NCI-H1436 (cell line): ENCODE measurements at regions not wholly inside any gene's neighbourhood (a gene's known extent, or its start where the extent isn't known, plus 50 kb on each side); places are given as distances from the start of the nearest gene placed in this dataset.
"Not testable (repeated sequence)": the region's sequence is repeated elsewhere in the genome, so short reads cannot be mapped to it uniquely, and the experiment has no call there.

ENCODE experiments used
- DNase-seq: peaks from one replicate; lab custom pipeline; 2025; lab: John Stamatoyannopoulos, UW

DNA sequence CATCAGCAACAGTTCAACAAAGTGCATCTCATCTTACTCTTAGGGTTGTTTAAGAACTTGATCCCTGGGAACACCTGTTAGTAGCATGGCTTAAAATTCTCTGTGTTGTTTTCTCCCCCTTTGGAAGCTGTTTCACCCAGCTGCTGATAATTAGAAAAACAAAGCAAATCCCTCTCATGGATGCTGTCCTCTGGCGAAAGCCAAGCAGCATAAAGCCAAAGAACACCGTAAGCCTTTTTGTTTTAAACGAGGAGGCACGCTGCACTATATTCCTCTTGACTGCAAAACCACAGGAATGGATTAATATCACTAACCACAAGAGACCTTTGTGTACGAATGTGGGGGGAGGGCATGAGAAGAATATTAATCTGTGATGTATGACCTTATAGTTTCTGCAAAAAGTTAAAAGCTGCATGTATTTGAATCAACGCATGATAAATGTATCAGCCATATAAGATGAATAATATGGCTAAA is 923.2 kb downstream of the LTN1 start:
- no peak for DNase-seq

GRCh38 chr21:28068455-28069358 is 924.0 kb downstream of the LTN1 start:
- DNase-seq, result no peak

DNA sequence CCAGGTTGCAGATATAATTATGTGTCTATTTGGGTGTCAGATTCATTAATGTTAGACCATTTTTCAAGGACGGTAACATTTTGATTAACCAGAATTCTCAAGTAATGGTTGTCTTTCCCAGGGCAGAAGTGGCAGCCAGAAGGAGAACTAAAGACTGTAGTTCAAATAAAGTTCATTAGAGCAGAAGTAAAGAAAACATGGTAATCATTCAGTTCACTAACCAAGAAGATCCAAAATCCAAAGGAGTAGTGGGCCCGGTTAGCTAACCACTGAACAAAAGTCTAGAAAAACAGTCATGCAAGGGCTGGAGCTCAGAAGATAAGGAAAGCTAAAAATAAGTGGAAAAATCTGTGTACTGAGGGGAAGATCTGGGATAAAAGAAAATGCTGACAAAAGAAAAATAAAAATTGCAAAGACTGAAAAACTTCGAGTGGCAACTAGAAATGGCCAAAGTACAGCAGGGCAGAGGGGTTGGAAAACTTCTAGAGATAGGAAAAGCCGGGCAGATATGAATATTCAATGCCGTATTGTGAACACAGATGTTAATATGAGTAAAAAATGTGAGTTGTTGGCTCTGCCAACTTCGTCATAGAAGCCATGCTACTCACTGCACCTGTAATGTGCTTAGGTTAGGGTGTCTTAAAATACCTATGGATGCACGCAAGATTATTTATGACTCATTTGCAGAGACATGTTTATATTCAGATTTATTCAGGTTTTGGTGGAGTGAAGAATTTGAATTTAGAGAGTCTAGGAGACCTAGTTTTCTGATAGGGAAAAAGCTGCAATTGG is 925.9 kb downstream of the LTN1 start:
- DNase-seq, result no peak

DNA sequence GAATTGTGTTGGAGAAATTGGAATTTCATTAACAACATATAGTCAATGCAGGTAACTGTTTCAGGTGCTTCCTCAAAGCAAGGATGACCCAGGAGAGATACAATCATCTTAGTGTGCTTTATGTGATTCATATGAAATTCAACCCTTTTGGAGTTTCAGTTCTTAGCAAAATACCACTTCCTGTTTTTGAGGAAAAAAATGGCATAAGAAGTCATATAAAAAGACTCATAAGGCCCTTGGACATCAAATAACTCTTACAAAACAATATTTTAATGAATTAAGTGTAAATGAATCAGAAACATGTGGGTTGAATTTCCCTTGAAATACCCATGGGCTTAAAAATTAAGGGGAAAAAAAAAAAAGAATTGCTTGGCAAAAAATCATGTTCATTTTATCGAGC is 926.6 kb downstream of the LTN1 start:
- DNase-seq, result no peak

DNA sequence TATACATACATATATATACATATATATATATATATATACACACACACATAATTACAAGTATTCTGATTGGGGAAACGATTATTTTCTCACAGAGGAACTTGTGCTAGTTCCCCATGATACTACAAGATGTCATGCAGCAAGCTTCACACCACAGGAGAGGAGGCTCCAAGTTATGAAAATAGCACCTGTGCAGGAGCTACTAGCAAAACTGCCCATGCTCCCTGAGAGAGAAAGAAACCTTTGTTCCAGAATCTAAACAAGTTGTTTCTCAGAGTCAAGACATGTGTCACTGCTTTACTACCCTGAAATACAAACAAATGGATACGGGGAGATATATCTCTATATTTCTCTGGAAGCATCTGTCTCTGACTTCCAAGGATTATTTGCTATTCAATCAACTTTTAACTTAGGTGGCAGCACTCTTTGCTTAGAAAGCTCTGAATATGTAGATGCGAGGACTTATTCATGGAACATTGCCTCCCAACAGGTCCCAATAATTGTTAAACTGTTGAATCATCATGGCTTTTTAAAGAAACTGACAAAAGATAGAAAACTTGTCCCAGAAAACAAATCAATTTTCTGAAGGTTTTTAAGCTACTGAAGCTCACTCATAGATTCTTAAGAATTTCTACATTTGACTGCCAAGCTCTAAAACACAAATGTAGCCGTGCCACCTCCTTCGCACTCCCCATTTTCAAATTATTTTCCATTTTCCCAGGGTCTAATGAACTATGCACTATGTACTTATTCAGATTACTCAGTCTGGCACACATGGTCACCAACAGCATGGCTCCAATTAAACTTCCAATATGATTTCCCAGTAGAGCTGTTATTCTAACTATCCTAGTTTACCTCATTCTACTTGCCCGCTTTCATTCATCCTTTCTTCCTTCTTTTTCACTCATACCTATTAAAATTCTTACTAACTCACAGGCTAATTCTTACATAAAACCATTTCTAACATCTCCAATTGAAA is 929.1 kb downstream of the LTN1 start:
- DNase-seq, result no peak

GRCh38 chr21:28052956-28053355 is 939.7 kb downstream of the LTN1 start:
- DNase-seq, result not testable (repeated sequence)

GRCh38 chr21:28051649-28052048 is 941.0 kb downstream of the LTN1 start:
- not testable (repeated sequence) for DNase-seq

- not testable (repeated sequence) for DNase-seq
These were observed 957.0 kb downstream of the LTN1 start for GRCh38 chr21:28035692-28036091.

- not testable (repeated sequence) for DNase-seq
These were observed 957.8 kb downstream of the LTN1 start for GRCh38 chr21:28034916-28035315.

DNA sequence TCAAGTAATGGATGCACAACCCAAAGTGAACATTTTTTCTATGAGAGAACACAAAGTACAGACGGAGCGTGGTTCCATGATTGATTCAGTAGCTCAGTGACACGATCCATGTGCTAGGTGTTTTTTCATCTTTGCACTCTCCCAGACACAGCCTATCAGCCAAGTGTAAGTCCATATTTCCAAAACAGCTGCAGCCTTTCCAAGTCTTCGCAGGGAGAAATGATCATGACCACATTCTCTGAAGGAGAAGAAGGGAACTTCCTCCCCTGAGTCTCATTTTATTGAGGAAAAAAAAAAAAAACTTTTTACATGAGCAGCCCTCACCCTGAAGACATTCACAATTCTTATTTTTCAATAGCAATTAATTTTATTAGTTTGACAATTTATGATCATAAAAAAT is 958.3 kb downstream of the LTN1 start:
- not testable (repeated sequence) for DNase-seq

DNA sequence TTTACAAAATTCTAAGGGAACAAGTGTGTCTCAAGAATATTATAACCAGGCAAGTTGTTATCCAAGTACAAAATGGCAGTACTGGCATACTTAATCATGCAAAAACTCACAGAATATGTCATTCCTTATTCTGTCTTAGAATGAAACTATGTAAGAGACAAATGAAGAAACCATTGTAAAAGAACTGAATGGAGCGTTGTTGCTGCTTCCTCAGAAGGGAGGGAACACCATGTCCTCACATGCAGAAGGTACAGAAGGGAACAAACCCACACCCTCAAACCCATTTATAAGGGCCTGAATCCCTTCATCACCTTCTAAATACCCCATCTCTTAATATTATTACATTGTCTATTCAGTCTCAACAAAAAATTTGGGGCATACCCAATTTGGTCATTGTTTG is 960.0 kb downstream of the LTN1 start:
- not testable (repeated sequence) for DNase-seq

GRCh38 chr21:28031066-28031465 is 961.6 kb downstream of the LTN1 start:
- not testable (repeated sequence) for DNase-seq

- no peak for DNase-seq
These were observed 967.6 kb downstream of the LTN1 start for GRCh38 chr21:28025111-28025510.

GRCh38 chr21:28018741-28019669 is 973.7 kb downstream of the LTN1 start:
- DNase-seq, result no peak

GRCh38 chr21:28018213-28018612 is 974.5 kb downstream of the LTN1 start:
- no peak for DNase-seq

- DNase-seq, result no peak
These were observed 976.1 kb downstream of the LTN1 start for GRCh38 chr21:28016571-28016970.

- not testable (repeated sequence) for DNase-seq
These were observed 979.6 kb downstream of the LTN1 start for GRCh38 chr21:28013123-28013522.

GRCh38 chr21:28011970-28012369 is 980.7 kb downstream of the LTN1 start:
- DNase-seq, result not testable (repeated sequence)

GRCh38 chr21:28008245-28008644 is 984.4 kb downstream of the LTN1 start:
- not testable (repeated sequence) for DNase-seq

GRCh38 chr21:28003627-28004026 is 989.0 kb downstream of the LTN1 start:
- not testable (repeated sequence) for DNase-seq
